H1 (cell line): ENCODE measurements at regions not wholly inside any gene's neighbourhood (a gene's known extent, or its start where the extent isn't known, plus 50 kb on each side); places are given as distances from the start of the nearest gene placed in this dataset.

Source experiments
- CTCF ChIA-PET: fragments of 300-600 bp; sonication (Branson Sonifier 250); formaldehyde crosslinking; loops from one replicate; lab custom pipeline; 2021; ENCODE audit not compliant: partially characterized antibody; lab: Charles Lee
- POLR2A ChIA-PET: fragments of 300-600 bp; sonication (Branson Sonifier 250); formaldehyde crosslinking; loops from one replicate; lab custom pipeline; 2021; ENCODE audit warnings: inconsistent platforms; ENCODE audit not compliant: partially characterized antibody; lab: Charles Lee
- DNase-seq, 2 experiments: peaks; one replicate each; pipeline versions ENCODE4 v3.0.0 to v3.0.0-alpha.2; 2010 to 2022; ENCODE audit warnings: low spot score in 2 of 2, low read depth in 1 of 2, mixed read lengths in 1 of 2
- FAIRE-seq: peaks from 2 replicates; lab custom pipeline; 2011; peaks lifted over from hg19 to GRCh38; lab: Jason Lieb, UNC
- H2AFZ ChIP-seq: 2 replicates; pipeline ENCODE4 v1.8.1; 2012; ENCODE audit warnings: low read length, inconsistent platforms
- H2AK5ac ChIP-seq: 2 replicates; pipeline ENCODE4 v1.6.1; 2013; ENCODE audit warnings: low read depth, low read length
- H2BK120ac ChIP-seq: replicated peaks from 2 replicates; pipeline ENCODE3; 2013; ENCODE audit warnings: low read depth, low read length, inconsistent platforms
- H2BK12ac ChIP-seq: 2 replicates; pipeline ENCODE4 v1.6.1; 2013; ENCODE audit warnings: low read depth, low read length
- H2BK15ac ChIP-seq: 2 replicates; pipeline ENCODE4 v1.6.1; 2013; ENCODE audit warnings: low read length
- H2BK20ac ChIP-seq: 2 replicates; pipeline ENCODE4 v1.6.1; 2013; ENCODE audit warnings: low read length
- H2BK5ac ChIP-seq: 2 replicates; pipeline ENCODE4 v1.6.1; 2013; ENCODE audit warnings: low read depth, low read length
- H3K14ac ChIP-seq: 2 replicates; pipeline ENCODE4 v1.6.1; 2013; ENCODE audit warnings: inconsistent platforms; ENCODE audit not compliant: insufficient read length
- H3K18ac ChIP-seq: 2 replicates; pipeline ENCODE4 v1.6.1; 2013; ENCODE audit warnings: low read length; ENCODE audit errors: extremely low read depth
- H3K23ac ChIP-seq: 2 replicates; pipeline ENCODE4 v1.6.1; 2013; ENCODE audit warnings: inconsistent platforms; ENCODE audit not compliant: insufficient read length
- H3K23me2 ChIP-seq: 2 replicates; pipeline ENCODE4 v1.6.1; 2013; ENCODE audit warnings: low read depth, low read length
- H3K27ac ChIP-seq: 2 replicates; pipeline ENCODE4 v1.6.1; 2011; ENCODE audit warnings: low read depth, low read length, inconsistent platforms
- H3K27me3 ChIP-seq, 4 experiments: replicated peaks in 1 of 4; 1 replicate in 1 of 4; 2 replicates in 3 of 4; pipeline versions ENCODE4 v1.6.1 to v1.8.1; 2011 to 2013; ENCODE audit warnings: low read length in 3 of 4, mild to moderate bottlenecking in 3 of 4, inconsistent platforms in 2 of 4, mixed read lengths in 2 of 4, moderate library complexity in 1 of 4; ENCODE audit not compliant: control insufficient read depth in 3 of 4, insufficient read depth in 3 of 4; ENCODE audit errors: extremely low read depth in 1 of 4
- H3K36me3 ChIP-seq, 4 experiments: 2 replicates each; pipeline versions ENCODE4 v1.6.1 to v1.8.1; 2011 to 2013; ENCODE audit warnings: mild to moderate bottlenecking in 4 of 4, low read length in 3 of 4, moderate library complexity in 2 of 4, control low read depth in 1 of 4, inconsistent platforms in 1 of 4; ENCODE audit not compliant: insufficient read depth in 4 of 4, control insufficient read depth in 2 of 4
- H3K4ac ChIP-seq: replicated peaks from 2 replicates; pipeline ENCODE3; 2013; ENCODE audit warnings: low read length, low read depth, mixed read lengths, inconsistent platforms; ENCODE audit not compliant: insufficient read length
- H3K4me1 ChIP-seq, 4 experiments: replicated peaks in 1 of 4; 1 replicate in 1 of 4; 2 replicates in 3 of 4; pipeline versions ENCODE4 v1.6.1 to v1.8.1; 2011 to 2013; ENCODE audit warnings: low read length in 3 of 4, inconsistent platforms in 2 of 4, mixed read lengths in 1 of 4; ENCODE audit not compliant: insufficient read depth in 4 of 4, control insufficient read depth in 3 of 4
- H3K4me2 ChIP-seq, 2 experiments: 2 replicates each; pipeline versions ENCODE4 v1.6.1 to v1.8.1; 2011 to 2013; ENCODE audit warnings: low read depth in 2 of 2, low read length in 2 of 2, control low read depth in 1 of 2, inconsistent platforms in 1 of 2, mild to moderate bottlenecking in 1 of 2; ENCODE audit not compliant: insufficient read depth in 1 of 2
- H3K4me3 ChIP-seq, 4 experiments: fragments of 200-600, 300-600 bp in 1 of 4; sonication (generic), shearing (Covaris generic), sonication (Bioruptor Twin) in 1 of 4; 2 replicates each; pipeline versions ENCODE4 v1.5.1 to v1.8.1; 2011 to 2016; ENCODE audit warnings: low read length in 4 of 4, low read depth in 3 of 4, control low read depth in 2 of 4, inconsistent platforms in 2 of 4, mild to moderate bottlenecking in 2 of 4, mixed read lengths in 1 of 4, moderate library complexity in 1 of 4; ENCODE audit not compliant: insufficient read depth in 2 of 4; ENCODE audit errors: extremely low read depth in 1 of 4
- H3K56ac ChIP-seq: replicated peaks from 2 replicates; pipeline ENCODE3; 2013; ENCODE audit warnings: low read depth, mild to moderate bottlenecking, mixed read lengths, low read length, inconsistent platforms; ENCODE audit not compliant: insufficient read length
- H3K79me1 ChIP-seq: 2 replicates; pipeline ENCODE4 v1.6.1; 2013; ENCODE audit warnings: low read depth, low read length, control low read depth
- H3K79me2 ChIP-seq, 2 experiments: 2 replicates each; pipeline versions ENCODE4 v1.6.1 to v1.8.1; 2012 to 2013; ENCODE audit warnings: low read length in 2 of 2, mild to moderate bottlenecking in 2 of 2, inconsistent platforms in 1 of 2; ENCODE audit not compliant: insufficient read depth in 2 of 2, control insufficient read depth in 1 of 2
- H3K9ac ChIP-seq, 4 experiments: replicated peaks in 1 of 4; 1 replicate in 1 of 4; 2 replicates in 3 of 4; pipeline versions ENCODE4 v1.6.1 to v1.8.1; 2011 to 2013; ENCODE audit warnings: low read depth in 3 of 4, low read length in 3 of 4, control low read depth in 2 of 4, mild to moderate bottlenecking in 2 of 4, moderate library complexity in 2 of 4, inconsistent platforms in 1 of 4; ENCODE audit errors: extremely low read depth in 1 of 4
- H3K9me3 ChIP-seq, 2 experiments: 2 replicates each; pipeline versions ENCODE4 v1.6.1 to v1.8.1; 2012 to 2013; ENCODE audit warnings: mild to moderate bottlenecking in 2 of 2, moderate library complexity in 2 of 2, control low read depth in 1 of 2, inconsistent platforms in 1 of 2, low read depth in 1 of 2, low read length in 1 of 2, mixed read lengths in 1 of 2; ENCODE audit not compliant: insufficient read depth in 2 of 2
- H4K20me1 ChIP-seq, 2 experiments: replicated peaks in 1 of 2; 2 replicates each; pipeline versions ENCODE3 to v1.8.1; 2011 to 2013; ENCODE audit warnings: inconsistent platforms in 2 of 2, low read length in 2 of 2, mild to moderate bottlenecking in 1 of 2; ENCODE audit not compliant: insufficient read depth in 2 of 2, control insufficient read depth in 1 of 2
- H4K5ac ChIP-seq: 2 replicates; pipeline ENCODE4 v1.6.1; 2013; ENCODE audit warnings: low read length, low read depth, mixed read lengths, inconsistent platforms; ENCODE audit not compliant: insufficient read length
- H4K8ac ChIP-seq: 2 replicates; pipeline ENCODE4 v1.8.0; 2013; ENCODE audit warnings: mild to moderate bottlenecking, moderate library complexity, low read length, inconsistent platforms; ENCODE audit not compliant: insufficient read depth; ENCODE audit errors: extremely low read depth
- H4K91ac ChIP-seq: replicated peaks from 2 replicates; pipeline ENCODE3; 2013; ENCODE audit warnings: low read length, mixed read lengths, inconsistent platforms; ENCODE audit not compliant: insufficient read length
- BACH1 ChIP-seq: IDR thresholded peaks from 2 replicates; pipeline ENCODE4 v1.6.1; 2012; ENCODE audit warnings: low read length, improper control_type of control experiment
- CBX8 ChIP-seq: fragments of 300-800, 300-1000 bp; sonication (generic); IDR thresholded peaks from 2 replicates; pipeline ENCODE4 v1.7.1; 2016; ENCODE audit warnings: low read depth, low read length, borderline replicate concordance
- CHD1 ChIP-seq: IDR thresholded peaks from 2 replicates; pipeline ENCODE4 v1.6.1; 2012; ENCODE audit warnings: low read depth, low read length, improper control_type of control experiment
- CREB1 ChIP-seq: IDR thresholded peaks from 2 replicates; pipeline ENCODE4 v1.6.1; 2012; ENCODE audit warnings: inconsistent platforms
- CTBP2 ChIP-seq: IDR thresholded peaks from 2 replicates; pipeline ENCODE4 v1.7.0; 2011; ENCODE audit warnings: borderline replicate concordance, mild to moderate bottlenecking, moderate library complexity, mixed read lengths, low read length; ENCODE audit not compliant: insufficient read depth, insufficient read length
- E2F6 ChIP-seq: IDR thresholded peaks from 2 replicates; pipeline ENCODE4 v1.6.1; 2012; ENCODE audit warnings: inconsistent platforms
- EP300 ChIP-seq, 2 experiments: IDR thresholded peaks; 1 replicate in 1 of 2; 2 replicates in 1 of 2; pipeline ENCODE4 v1.6.1; 2011 to 2012; ENCODE audit warnings: low read depth in 2 of 2, low read length in 2 of 2, mild to moderate bottlenecking in 2 of 2, borderline replicate concordance in 1 of 2, inconsistent platforms in 1 of 2, moderate library complexity in 1 of 2
- KDM4A ChIP-seq: IDR thresholded peaks from one replicate; pipeline ENCODE4 v1.7.1; 2012; ENCODE audit warnings: low read depth, mild to moderate bottlenecking, moderate library complexity, low read length, inconsistent platforms; ENCODE audit not compliant: severe bottlenecking
- MAX ChIP-seq: IDR thresholded peaks from 2 replicates; pipeline ENCODE4 v1.6.1; 2012; ENCODE audit warnings: inconsistent platforms
- POLR2A ChIP-seq, 2 experiments: IDR thresholded peaks; 1 replicate in 1 of 2; 2 replicates in 1 of 2; pipeline ENCODE4 v1.6.1; 2011; ENCODE audit warnings: low read depth in 2 of 2, low read length in 2 of 2, mild to moderate bottlenecking in 2 of 2; ENCODE audit errors: control extremely low read depth in 1 of 2
- RFX5 ChIP-seq: IDR thresholded peaks from 2 replicates; pipeline ENCODE4 v1.6.1; 2011; ENCODE audit warnings: low read depth, low read length, improper control_type of control experiment, borderline replicate concordance
- SIX5 ChIP-seq: IDR thresholded peaks from 2 replicates; pipeline ENCODE4 v1.6.1; 2011; ENCODE audit warnings: mild to moderate bottlenecking, low read depth, low read length
- SP1 ChIP-seq: IDR thresholded peaks from 2 replicates; pipeline ENCODE4 v1.6.1; 2011; ENCODE audit warnings: low read depth, low read length
- SP2 ChIP-seq: IDR thresholded peaks from 2 replicates; pipeline ENCODE4 v1.6.1; 2012; ENCODE audit warnings: mild to moderate bottlenecking, low read length, inconsistent platforms
- ZNF274 ChIP-seq: IDR thresholded peaks from 2 replicates; pipeline ENCODE4 v1.7.0; 2012; ENCODE audit warnings: low read length, borderline replicate concordance; ENCODE audit errors: extremely low read depth
- WGBS, 2 experiments: shearing (Covaris generic) in 1 of 2; methylation state at CpG; one replicate each; pipeline versions ENCODE4 v1.1.6 to v1.1.7; 2013 to 2015; ENCODE audit warnings: low lambda C conversion rate in 2 of 2, mixed read lengths in 2 of 2, inconsistent platforms in 1 of 2, low coverage in 1 of 2, missing lambda C conversion rate in 1 of 2; ENCODE audit not compliant: insufficient replicate concordance in 2 of 2, insufficient coverage in 1 of 2, insufficient read length in 1 of 2; ENCODE audit errors: extremely low coverage in 1 of 2, missing lambda C conversion rate in 1 of 2; 5-methylcytosine and 5-hydroxymethylcytosine counted together

DNA sequence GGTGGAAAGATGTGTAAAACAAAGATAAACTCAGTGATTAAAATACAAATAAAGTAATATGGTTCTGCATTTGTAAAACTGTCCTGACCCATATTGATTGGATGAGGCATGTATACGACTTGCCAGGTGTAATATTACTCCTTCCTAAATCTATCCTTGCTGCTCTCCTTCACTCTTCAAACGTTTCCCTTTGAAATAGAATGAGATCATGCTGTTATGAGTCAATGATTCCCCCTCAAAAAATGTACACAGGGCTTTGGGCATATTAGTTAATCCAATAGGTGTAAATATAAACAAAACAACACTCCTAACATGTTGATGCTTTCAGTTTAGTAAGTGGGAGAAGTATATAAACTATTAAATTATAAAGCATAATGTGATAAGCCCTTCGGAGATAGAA is 117.4 kb upstream of the GPM6A start:
- Histone ChIP-seq H2BK5ac (no peak overlapping the region), H3K9me3 (no peaks in the 10 kb centered on the region), H3K27me3 (no peaks in the 10 kb centered on the region), H2AK5ac (no peak overlapping the region), H3K4me1 (no peaks in the 10 kb centered on the region), H2BK12ac (no peak overlapping the region), H3K23ac (no peak overlapping the region), H3K79me1 (no peaks in the 10 kb centered on the region), H3K9ac (no peak overlapping the region), H4K5ac (no peak overlapping the region), H3K4ac (no peak overlapping the region), H4K8ac (no peak overlapping the region), H3K23me2 (no peaks in the 10 kb centered on the region; the same call in 1 of the 2 replicates), H2BK120ac (no peak overlapping the region), H2BK15ac (no peak overlapping the region), H3K56ac (no peak overlapping the region), H2BK20ac (no peak overlapping the region), H3K27ac (no peak overlapping the region), H2AFZ (no peak overlapping the region), H4K20me1 (no peaks in the 10 kb centered on the region), H3K4me2 (no peak overlapping the region), H3K18ac (no peak overlapping the region), H3K14ac (no peak overlapping the region), H3K79me2 (no peaks in the 10 kb centered on the region), H3K36me3 (no peaks in the 10 kb centered on the region), H4K91ac (no peak overlapping the region), H3K4me3 (no peak overlapping the region)
- no peak for FAIRE-seq
- DNase-seq, result no peak
- ChIA-PET CTCF (interaction anchor here (1.5 kb wide), 1 partner anchor 19 kb away, joined by 4 read pairs; no protein-coding TSS in a partner anchor), POLR2A (no interaction called here)
- 63% methylated on average over 3 of the region's 3 CpGs; no CpG with 5 or more reads in 1 of the 2 experiments for WGBS, 2 experiments
- TF ChIP-seq MAX (no peak), CHD1 (no peak), POLR2A (IDR thresholded peaks at IDR 0.05; ENCODE audit: control extremely low read depth in 1 of 2, low read depth in 2 of 2, low read length in 2 of 2) (no peak), CTBP2 (no peak), SP1 (no peak), EP300 (IDR thresholded peaks at IDR 0.05; ENCODE audit: borderline replicate concordance in 1 of 2, low read depth in 2 of 2, low read length in 2 of 2) (no peak), SP2 (no peak), SIX5 (no peak), BACH1 (no peak), CBX8 (no peak), ZNF274 (no peak), RFX5 (no peak), KDM4A (no peak), E2F6 (no peak), CREB1 (no peak)
